ENCODE measurements at regions not wholly inside any gene's neighbourhood (a gene's known extent, or its start where the extent isn't known, plus 50 kb on each side); places are given as distances from the start of the nearest gene placed in this dataset.

GRCh38 chr4:177032341-177032740, 239.6 kb upstream of the VEGFC start:
- Histone ChIP-seq H3K4me3 (ENCODE audit: low read length) (no peak overlapping the region), H3K27ac (ENCODE audit: low read length) (no peak overlapping the region), H3K36me3 (ENCODE audit: control insufficient read depth, insufficient read depth, low read length) (no peaks in the 10 kb centered on the region), H3K9me3 (replicated peaks; ENCODE audit: control insufficient read depth, low read depth, low read length) (no peaks in the 10 kb centered on the region), H3K27me3 (ENCODE audit: control insufficient read depth, insufficient read depth, low read length) (no peaks in the 10 kb centered on the region), H3K4me1 (ENCODE audit: control insufficient read depth, insufficient read depth, low read length) (no peaks in the 10 kb centered on the region)
- WGBS (ENCODE audit: insufficient coverage): 59% methylated on average over 1 of the region's 1 CpG
- DNase-seq: no peak

DNA sequence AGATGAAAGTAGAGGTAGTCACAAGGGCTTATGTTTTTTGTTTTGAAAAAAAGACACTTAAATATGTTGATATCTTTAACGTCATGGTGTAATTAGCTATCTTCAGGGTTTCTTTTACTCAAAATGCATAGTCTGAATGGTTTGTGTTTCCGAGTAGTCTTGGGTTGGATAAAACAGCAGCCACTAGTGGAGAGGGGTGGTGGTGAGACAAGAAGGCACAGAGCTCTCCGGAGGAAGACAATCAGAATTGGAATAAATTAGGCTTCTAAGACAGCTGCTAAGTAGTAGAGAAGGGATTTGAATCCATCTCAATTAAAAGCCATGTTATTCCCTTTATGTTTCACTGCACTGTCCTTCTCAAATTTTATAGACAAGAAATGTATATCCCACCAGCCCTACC, 240.4 kb upstream of the VEGFC start:
- Histone ChIP-seq H3K27me3 (ENCODE audit: control insufficient read depth, insufficient read depth, low read length) (no peaks in the 10 kb centered on the region), H3K9me3 (replicated peaks; ENCODE audit: control insufficient read depth, low read depth, low read length) (no peaks in the 10 kb centered on the region), H3K36me3 (ENCODE audit: control insufficient read depth, insufficient read depth, low read length) (no peaks in the 10 kb centered on the region), H3K27ac (ENCODE audit: low read length) (no peak overlapping the region), H3K4me1 (ENCODE audit: control insufficient read depth, insufficient read depth, low read length) (no peaks in the 10 kb centered on the region), H3K4me3 (ENCODE audit: low read length) (no peak overlapping the region)
- no peak for DNase-seq
- WGBS (ENCODE audit: insufficient coverage): 100% methylated on average over 1 of the region's 3 CpGs

DNA sequence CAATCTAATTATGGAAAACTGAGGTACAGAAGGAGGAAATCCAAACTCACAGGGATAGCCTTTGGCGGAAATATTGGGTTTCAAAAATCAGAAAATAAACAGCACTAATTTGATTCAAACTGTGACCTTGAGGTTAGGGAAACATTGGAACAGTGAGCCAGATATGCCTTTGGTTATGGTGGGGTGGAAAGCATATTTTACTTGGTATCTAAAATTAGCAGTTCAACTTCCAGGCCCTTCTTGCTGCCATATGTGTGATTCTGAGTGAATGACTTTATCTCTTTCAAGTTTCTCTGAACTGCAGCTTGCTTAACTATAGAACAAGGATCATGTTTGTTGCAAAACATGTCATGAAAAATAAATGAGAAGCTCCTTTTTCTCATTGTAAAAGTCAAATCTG, 240.9 kb upstream of the VEGFC start:
- DNase-seq: no peak
- H3K4me3 ChIP-seq (ENCODE audit: low read length): no peak overlapping the region
- H3K4me1 ChIP-seq (ENCODE audit: control insufficient read depth, insufficient read depth, low read length): no peaks in the 10 kb centered on the region
- no CpG with 5 or more reads among the region's 1 CpG for WGBS (ENCODE audit: insufficient coverage)
- H3K27ac ChIP-seq (ENCODE audit: low read length): no peak overlapping the region
- no peaks in the 10 kb centered on the region for H3K9me3 ChIP-seq (replicated peaks; ENCODE audit: control insufficient read depth, low read depth, low read length)
- H3K27me3 ChIP-seq (ENCODE audit: control insufficient read depth, insufficient read depth, low read length): no peaks in the 10 kb centered on the region
- no peaks in the 10 kb centered on the region for H3K36me3 ChIP-seq (ENCODE audit: control insufficient read depth, insufficient read depth, low read length)

GRCh38 chr4:177041356-177041755, 248.6 kb upstream of the VEGFC start:
- WGBS (ENCODE audit: insufficient coverage): 100% methylated on average over 3 of the region's 4 CpGs
- H3K4me3 ChIP-seq (ENCODE audit: low read length): no peak overlapping the region
- no peak overlapping the region for H3K27ac ChIP-seq (ENCODE audit: low read length)
- DNase-seq: no peak
- no peaks in the 10 kb centered on the region for H3K27me3 ChIP-seq (ENCODE audit: control insufficient read depth, insufficient read depth, low read length)
- no peaks in the 10 kb centered on the region for H3K9me3 ChIP-seq (replicated peaks; ENCODE audit: control insufficient read depth, low read depth, low read length)
- H3K4me1 ChIP-seq (ENCODE audit: control insufficient read depth, insufficient read depth, low read length): no peaks in the 10 kb centered on the region
- no peaks in the 10 kb centered on the region for H3K36me3 ChIP-seq (ENCODE audit: control insufficient read depth, insufficient read depth, low read length)

GRCh38 chr4:177047070-177047850, 254.5 kb upstream of the VEGFC start:
- DNase-seq: peak; percentile 62
- Histone ChIP-seq H3K36me3 (ENCODE audit: control insufficient read depth, insufficient read depth, low read length) (no peaks in the 10 kb centered on the region), H3K27ac (ENCODE audit: low read length) (no peak overlapping the region), H3K4me3 (ENCODE audit: low read length) (no peak overlapping the region), H3K9me3 (replicated peaks; ENCODE audit: control insufficient read depth, low read depth, low read length) (no peaks in the 10 kb centered on the region), H3K4me1 (ENCODE audit: control insufficient read depth, insufficient read depth, low read length) (no peaks in the 10 kb centered on the region), H3K27me3 (ENCODE audit: control insufficient read depth, insufficient read depth, low read length) (no peaks in the 10 kb centered on the region)
- WGBS (ENCODE audit: insufficient coverage): 48% methylated on average over 4 of the region's 11 CpGs

GRCh38 chr4:177047851-177048174, 255.1 kb upstream of the VEGFC start:
- Histone ChIP-seq H3K27ac (ENCODE audit: low read length) (no peak overlapping the region), H3K4me1 (ENCODE audit: control insufficient read depth, insufficient read depth, low read length) (no peaks in the 10 kb centered on the region), H3K9me3 (replicated peaks; ENCODE audit: control insufficient read depth, low read depth, low read length) (no peaks in the 10 kb centered on the region), H3K27me3 (ENCODE audit: control insufficient read depth, insufficient read depth, low read length) (no peaks in the 10 kb centered on the region), H3K4me3 (ENCODE audit: low read length) (no peak overlapping the region), H3K36me3 (ENCODE audit: control insufficient read depth, insufficient read depth, low read length) (no peaks in the 10 kb centered on the region)
- no peak for DNase-seq
- 0% methylated on average over 1 of the region's 1 CpG for WGBS (ENCODE audit: insufficient coverage)

DNA sequence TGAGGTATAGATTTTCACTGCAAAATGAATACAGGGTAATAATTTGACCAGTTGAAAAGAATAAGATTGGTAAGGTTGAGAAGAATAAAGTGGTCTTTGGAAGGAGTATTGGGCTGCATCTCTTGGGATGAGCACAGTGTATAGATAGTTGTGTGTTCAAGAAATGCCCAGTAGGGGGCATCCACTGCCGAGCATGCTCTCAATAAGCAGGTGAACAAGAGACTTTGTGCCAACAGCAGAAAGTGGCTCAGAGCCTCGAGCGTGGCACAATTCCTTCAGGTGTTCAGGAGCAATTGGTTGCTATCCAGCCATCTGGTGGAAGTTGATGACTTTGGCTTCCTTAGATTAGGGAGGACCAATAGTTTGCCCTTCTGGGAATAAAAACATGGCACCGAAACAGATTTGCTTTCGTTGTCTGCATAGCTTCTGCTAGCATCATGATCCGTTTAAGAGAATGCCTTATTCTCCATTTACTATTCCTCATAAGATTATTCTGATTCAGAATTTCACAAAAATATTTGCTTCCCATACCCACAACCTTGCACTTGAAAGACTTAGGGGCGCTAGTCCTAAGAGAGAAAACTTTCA, 258.1 kb upstream of the NEIL3 start:
- H3K36me3 ChIP-seq (ENCODE audit: control insufficient read depth, insufficient read depth, low read length): no peaks in the 10 kb centered on the region
- H3K4me3 ChIP-seq (ENCODE audit: low read length): no peak overlapping the region
- no peaks in the 10 kb centered on the region for H3K4me1 ChIP-seq (ENCODE audit: control insufficient read depth, insufficient read depth, low read length)
- WGBS (ENCODE audit: insufficient coverage): 74% methylated on average over 6 of the region's 7 CpGs
- no peak for DNase-seq
- H3K27me3 ChIP-seq (ENCODE audit: control insufficient read depth, insufficient read depth, low read length): no peaks in the 10 kb centered on the region
- no peaks in the 10 kb centered on the region for H3K9me3 ChIP-seq (replicated peaks; ENCODE audit: control insufficient read depth, low read depth, low read length)
- H3K27ac ChIP-seq (ENCODE audit: low read length): no peak overlapping the region

DNA sequence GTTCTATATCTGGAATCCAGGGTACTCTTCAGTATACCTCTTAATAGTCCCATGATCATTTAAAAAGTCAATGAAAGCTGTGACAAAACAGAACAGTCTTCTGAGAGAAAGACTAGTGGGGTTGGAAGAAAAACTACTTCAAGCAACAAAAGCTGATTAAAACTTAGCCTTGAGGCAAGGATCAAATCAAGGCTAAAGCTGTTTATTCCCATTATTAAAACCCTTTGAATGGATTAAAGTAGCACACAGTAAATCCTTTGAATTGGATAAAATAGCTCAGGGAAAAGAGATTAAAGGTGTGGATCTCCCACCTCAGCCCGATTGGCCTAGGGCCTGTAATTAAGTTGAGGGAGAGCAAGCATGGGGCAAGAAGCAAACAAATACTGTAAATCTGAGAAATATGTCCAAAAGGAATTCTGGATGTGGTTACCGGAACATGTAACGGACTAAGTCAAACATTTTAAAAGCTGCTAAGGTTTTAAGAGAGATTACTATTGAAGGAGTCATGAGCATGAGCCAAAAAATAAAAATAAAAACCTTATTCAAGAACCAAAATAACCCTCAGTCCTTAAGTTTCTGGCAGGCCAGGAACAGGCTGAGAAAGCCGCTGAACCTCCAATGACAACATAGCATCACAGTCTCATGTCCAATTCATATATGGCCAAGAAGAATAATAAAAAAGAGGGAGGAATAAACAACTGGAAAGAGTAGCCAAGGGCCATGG, 257.3 kb upstream of the NEIL3 start:
- H3K4me3 ChIP-seq (ENCODE audit: low read length): no peak overlapping the region
- DNase-seq: peak; percentile 26
- no peak overlapping the region for H3K27ac ChIP-seq (ENCODE audit: low read length)
- H3K27me3 ChIP-seq (ENCODE audit: control insufficient read depth, insufficient read depth, low read length): no peaks in the 10 kb centered on the region
- no peaks in the 10 kb centered on the region for H3K36me3 ChIP-seq (ENCODE audit: control insufficient read depth, insufficient read depth, low read length)
- no peaks in the 10 kb centered on the region for H3K4me1 ChIP-seq (ENCODE audit: control insufficient read depth, insufficient read depth, low read length)
- no peaks in the 10 kb centered on the region for H3K9me3 ChIP-seq (replicated peaks; ENCODE audit: control insufficient read depth, low read depth, low read length)
- WGBS (ENCODE audit: insufficient coverage): 78% methylated on average over 1 of the region's 4 CpGs

GRCh38 chr4:177057186-177057585, 252.5 kb upstream of the NEIL3 start:
- Histone ChIP-seq H3K4me3 (ENCODE audit: low read length) (no peak overlapping the region), H3K27ac (ENCODE audit: low read length) (no peak overlapping the region), H3K36me3 (ENCODE audit: control insufficient read depth, insufficient read depth, low read length) (no peaks in the 10 kb centered on the region), H3K27me3 (ENCODE audit: control insufficient read depth, insufficient read depth, low read length) (no peaks in the 10 kb centered on the region), H3K4me1 (ENCODE audit: control insufficient read depth, insufficient read depth, low read length) (no peaks in the 10 kb centered on the region), H3K9me3 (replicated peaks; ENCODE audit: control insufficient read depth, low read depth, low read length) (no peaks in the 10 kb centered on the region)
- DNase-seq: no peak
- WGBS (ENCODE audit: insufficient coverage): no CpG with 5 or more reads among the region's 2 CpGs

DNA sequence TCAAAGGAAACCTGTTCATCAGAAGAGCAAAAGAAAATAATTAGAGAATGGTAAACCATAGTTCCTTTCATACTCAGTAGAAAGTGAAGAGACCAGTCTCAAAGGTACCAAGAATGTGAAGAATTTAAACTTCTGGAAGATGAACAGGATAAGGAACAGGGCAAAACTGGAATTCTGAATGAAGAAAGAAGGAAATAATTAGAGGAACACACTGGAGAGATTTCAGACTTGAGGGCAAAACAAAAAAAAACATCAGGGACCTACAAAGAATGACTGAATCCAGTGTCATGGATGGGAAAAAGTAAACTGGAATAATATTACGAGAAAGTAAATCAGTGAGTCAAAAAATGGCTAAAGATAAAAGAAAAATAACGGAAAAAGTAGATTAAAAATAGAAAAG, 245.6 kb upstream of the NEIL3 start:
- no peak overlapping the region for H3K27ac ChIP-seq (ENCODE audit: low read length)
- no peaks in the 10 kb centered on the region for H3K9me3 ChIP-seq (replicated peaks; ENCODE audit: control insufficient read depth, low read depth, low read length)
- WGBS (ENCODE audit: insufficient coverage): no CpG with 5 or more reads among the region's 2 CpGs
- no peaks in the 10 kb centered on the region for H3K36me3 ChIP-seq (ENCODE audit: control insufficient read depth, insufficient read depth, low read length)
- H3K27me3 ChIP-seq (ENCODE audit: control insufficient read depth, insufficient read depth, low read length): no peaks in the 10 kb centered on the region
- no peak overlapping the region for H3K4me3 ChIP-seq (ENCODE audit: low read length)
- no peaks in the 10 kb centered on the region for H3K4me1 ChIP-seq (ENCODE audit: control insufficient read depth, insufficient read depth, low read length)
- no peak for DNase-seq

Measured in muscle of leg (tissue), 3 donors.